GM12874 (cell line): ENCODE measurements at regions not wholly inside any gene's neighbourhood (a gene's known extent, or its start where the extent isn't known, plus 50 kb on each side); places are given as distances from the start of the nearest gene placed in this dataset.

Experiments used
- CTCF ChIP-seq: IDR thresholded peaks from 2 replicates; pipeline ENCODE4 v1.5.1; 2011; ENCODE audit warnings: low read depth, mild to moderate bottlenecking, control low read depth, low read length, moderate library complexity; ENCODE audit not compliant: insufficient read depth

GRCh38 chr1:38310079-38310478, 263.5 kb upstream of the POU3F1 start:
- no peak for TF ChIP-seq CTCF

- no peak for TF ChIP-seq CTCF
These were observed 262.2 kb upstream of the POU3F1 start for GRCh38 chr1:38308780-38309179.

- TF ChIP-seq CTCF: no peak
These were observed 259.1 kb upstream of the POU3F1 start for GRCh38 chr1:38305666-38306065.

- no peak for TF ChIP-seq CTCF
These were observed 257.2 kb upstream of the POU3F1 start for GRCh38 chr1:38303843-38304242.

GRCh38 chr1:38301040-38301439, 254.4 kb upstream of the POU3F1 start:
- no peak for TF ChIP-seq CTCF

- no peak for TF ChIP-seq CTCF
These were observed 254.0 kb upstream of the POU3F1 start for GRCh38 chr1:38300616-38301015.

GRCh38 chr1:38297842-38298241, 251.2 kb upstream of the POU3F1 start:
- no peak for TF ChIP-seq CTCF

GRCh38 chr1:38297246-38297645, 250.7 kb upstream of the POU3F1 start:
- no peak for TF ChIP-seq CTCF
